ENCODE measurements at regions not wholly inside any gene's neighbourhood (a gene's known extent, or its start where the extent isn't known, plus 50 kb on each side); places are given as distances from the start of the nearest gene placed in this dataset.

DNA sequence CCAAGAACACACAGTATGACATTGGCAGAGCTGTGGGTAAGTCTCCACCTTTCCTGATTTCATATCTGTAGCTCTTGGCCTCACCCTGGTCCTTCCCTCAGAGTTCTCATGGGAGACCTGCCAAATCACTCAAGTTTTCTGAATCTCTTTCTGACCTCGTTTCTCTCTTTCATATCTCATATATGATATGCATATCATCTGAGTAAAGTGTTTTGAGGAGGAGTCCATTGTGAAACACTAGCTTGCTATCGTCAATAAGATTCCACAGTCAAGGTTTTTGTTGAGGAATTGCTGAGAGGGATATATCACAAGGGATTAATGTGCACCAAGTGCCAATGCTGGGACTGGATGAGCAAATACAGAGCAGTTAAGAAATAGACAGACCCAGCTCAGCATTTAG is 739.2 kb downstream of the BRINP1 start:
- TF ChIP-seq POLR2A (IDR thresholded peaks at IDR 0.05; ENCODE audit: low read length) (no peak), MAFK (IDR thresholded peaks at IDR 0.05; ENCODE audit: partially characterized antibody) (no peak), RFX5 (IDR thresholded peaks at IDR 0.05) (no peak), ZNF302 (CRISPR knock-in tag; IDR thresholded peaks at IDR 0.05) (no peak)
- TF ChIP-seq, protein P1, sequence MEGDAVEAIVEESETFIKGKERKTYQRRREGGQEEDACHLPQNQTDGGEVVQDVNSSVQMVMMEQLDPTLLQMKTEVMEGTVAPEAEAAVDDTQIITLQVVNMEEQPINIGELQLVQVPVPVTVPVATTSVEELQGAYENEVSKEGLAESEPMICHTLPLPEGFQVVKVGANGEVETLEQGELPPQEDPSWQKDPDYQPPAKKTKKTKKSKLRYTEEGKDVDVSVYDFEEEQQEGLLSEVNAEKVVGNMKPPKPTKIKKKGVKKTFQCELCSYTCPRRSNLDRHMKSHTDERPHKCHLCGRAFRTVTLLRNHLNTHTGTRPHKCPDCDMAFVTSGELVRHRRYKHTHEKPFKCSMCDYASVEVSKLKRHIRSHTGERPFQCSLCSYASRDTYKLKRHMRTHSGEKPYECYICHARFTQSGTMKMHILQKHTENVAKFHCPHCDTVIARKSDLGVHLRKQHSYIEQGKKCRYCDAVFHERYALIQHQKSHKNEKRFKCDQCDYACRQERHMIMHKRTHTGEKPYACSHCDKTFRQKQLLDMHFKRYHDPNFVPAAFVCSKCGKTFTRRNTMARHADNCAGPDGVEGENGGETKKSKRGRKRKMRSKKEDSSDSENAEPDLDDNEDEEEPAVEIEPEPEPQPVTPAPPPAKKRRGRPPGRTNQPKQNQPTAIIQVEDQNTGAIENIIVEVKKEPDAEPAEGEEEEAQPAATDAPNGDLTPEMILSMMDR (IDR thresholded peaks at IDR 0.05), result no peak

All from A549 (cell line).